ENCODE measurements at regions not wholly inside any gene's neighbourhood (a gene's known extent, or its start where the extent isn't known, plus 50 kb on each side); places are given as distances from the start of the nearest gene placed in this dataset.

- no peak for TF ChIP-seq CTCF (IDR thresholded peaks at IDR 0.05)
- TF ChIP-seq POLR2A (IDR thresholded peaks at IDR 0.05), result no peak
Measured at GRCh38 chr17:71437166-71437565, 683.7 kb upstream of the SOX9 start.

Measured in uterus (tissue), 2 donors.